ENCODE measurements at regions not wholly inside any gene's neighbourhood (a gene's known extent, or its start where the extent isn't known, plus 50 kb on each side); places are given as distances from the start of the nearest gene placed in this dataset.

GRCh38 chr2:64922482-64923384, 66.5 kb upstream of the SLC1A4 start (continued):
- TF ChIP-seq ZSCAN31 (CRISPR knock-in tag; IDR thresholded peaks at IDR 0.05; ENCODE audit: low read depth) = 0 out of 2 replicates have a peak, but pooled peaks have one; percentile 31
- no peak for TF ChIP-seq GABPA (IDR thresholded peaks at IDR 0.05; ENCODE audit: low read depth, low read length)
- peak; percentile 67 for TF ChIP-seq GABPA (CRISPR knock-in tag; IDR thresholded peaks at IDR 0.05; ENCODE audit: low read depth)
- 0 out of 2 replicates have a peak, but pooled peaks have one; percentile 28 for TF ChIP-seq ZNF792 (CRISPR knock-in tag; IDR thresholded peaks at IDR 0.05)
- TF ChIP-seq ETV6 (CRISPR knock-in tag; conservative IDR thresholded peaks at IDR 0.05) = peak; percentile 28; the same call in 1 of the 2 replicates
- TF ChIP-seq RFX3 (CRISPR knock-in tag; IDR thresholded peaks at IDR 0.05) = no peak
- TF ChIP-seq, protein P1, sequence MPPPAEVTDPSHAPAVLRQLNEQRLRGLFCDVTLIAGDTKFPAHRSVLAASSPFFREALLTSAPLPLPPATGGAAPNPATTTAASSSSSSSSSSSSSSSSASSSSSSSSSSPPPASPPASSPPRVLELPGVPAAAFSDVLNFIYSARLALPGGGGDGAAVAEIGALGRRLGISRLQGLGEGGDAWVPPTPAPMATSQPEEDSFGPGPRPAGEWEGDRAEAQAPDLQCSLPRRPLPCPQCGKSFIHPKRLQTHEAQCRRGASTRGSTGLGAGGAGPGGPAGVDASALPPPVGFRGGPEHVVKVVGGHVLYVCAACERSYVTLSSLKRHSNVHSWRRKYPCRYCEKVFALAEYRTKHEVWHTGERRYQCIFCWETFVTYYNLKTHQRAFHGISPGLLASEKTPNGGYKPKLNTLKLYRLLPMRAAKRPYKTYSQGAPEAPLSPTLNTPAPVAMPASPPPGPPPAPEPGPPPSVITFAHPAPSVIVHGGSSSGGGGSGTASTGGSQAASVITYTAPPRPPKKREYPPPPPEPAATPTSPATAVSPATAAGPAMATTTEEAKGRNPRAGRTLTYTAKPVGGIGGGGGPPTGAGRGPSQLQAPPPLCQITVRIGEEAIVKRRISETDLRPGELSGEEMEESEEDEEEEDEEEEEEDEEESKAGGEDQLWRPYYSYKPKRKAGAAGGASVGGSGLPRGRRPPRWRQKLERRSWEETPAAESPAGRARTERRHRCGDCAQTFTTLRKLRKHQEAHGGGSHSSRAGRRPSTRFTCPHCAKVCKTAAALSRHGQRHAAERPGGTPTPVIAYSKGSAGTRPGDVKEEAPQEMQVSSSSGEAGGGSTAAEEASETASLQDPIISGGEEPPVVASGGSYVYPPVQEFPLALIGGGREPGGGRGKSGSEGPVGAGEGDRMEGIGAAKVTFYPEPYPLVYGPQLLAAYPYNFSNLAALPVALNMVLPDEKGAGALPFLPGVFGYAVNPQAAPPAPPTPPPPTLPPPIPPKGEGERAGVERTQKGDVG (CRISPR knock-in tag; IDR thresholded peaks at IDR 0.05; ENCODE audit: borderline replicate concordance) = no peak
- peak; percentile 60; the same call in 1 of the 2 replicates for TF ChIP-seq ZNF350 (CRISPR knock-in tag; IDR thresholded peaks at IDR 0.05; ENCODE audit: borderline replicate concordance, low read depth)
- peak; percentile 79 for TF ChIP-seq ZGPAT (CRISPR knock-in tag; IDR thresholded peaks at IDR 0.05)
- peak; percentile 68; the same call in 1 of the 2 replicates for TF ChIP-seq ELF1 (CRISPR knock-in tag; IDR thresholded peaks at IDR 0.05)
- peak; percentile 31; the same call in 1 of the 2 replicates for TF ChIP-seq DRAP1 (CRISPR knock-in tag; IDR thresholded peaks at IDR 0.05)
- TF ChIP-seq SRY (CRISPR knock-in tag; IDR thresholded peaks at IDR 0.05) = 0 out of 2 replicates have a peak, but pooled peaks have one; percentile 47
- no peak for TF ChIP-seq SATB2 (CRISPR knock-in tag; IDR thresholded peaks at IDR 0.05)
- TF ChIP-seq BCL6 (CRISPR knock-in tag; IDR thresholded peaks at IDR 0.05) = peak; percentile 64
- TF ChIP-seq YEATS4 (CRISPR knock-in tag; IDR thresholded peaks at IDR 0.05; ENCODE audit: borderline replicate concordance) = 0 out of 2 replicates have a peak, but pooled peaks have one; percentile 7
- no peak for TF ChIP-seq FOXA1 (IDR thresholded peaks at IDR 0.05)
- TF ChIP-seq FOXA1 (CRISPR knock-in tag; IDR thresholded peaks at IDR 0.05) = peak; percentile 31; the same call in 1 of the 2 replicates
- TF ChIP-seq, protein P2, sequence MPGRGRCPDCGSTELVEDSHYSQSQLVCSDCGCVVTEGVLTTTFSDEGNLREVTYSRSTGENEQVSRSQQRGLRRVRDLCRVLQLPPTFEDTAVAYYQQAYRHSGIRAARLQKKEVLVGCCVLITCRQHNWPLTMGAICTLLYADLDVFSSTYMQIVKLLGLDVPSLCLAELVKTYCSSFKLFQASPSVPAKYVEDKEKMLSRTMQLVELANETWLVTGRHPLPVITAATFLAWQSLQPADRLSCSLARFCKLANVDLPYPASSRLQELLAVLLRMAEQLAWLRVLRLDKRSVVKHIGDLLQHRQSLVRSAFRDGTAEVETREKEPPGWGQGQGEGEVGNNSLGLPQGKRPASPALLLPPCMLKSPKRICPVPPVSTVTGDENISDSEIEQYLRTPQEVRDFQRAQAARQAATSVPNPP (CRISPR knock-in tag; IDR thresholded peaks at IDR 0.05) = peak; percentile 82
- TF ChIP-seq TGIF2 (CRISPR knock-in tag; IDR thresholded peaks at IDR 0.05) = no peak
- peak in 1 of 2 experiments; percentile 74; a peak in 1 of 4 replicates for TF ChIP-seq KLF16 (CRISPR knock-in tag; IDR thresholded peaks at IDR 0.05)
- TF ChIP-seq ZNF335 (CRISPR knock-in tag; IDR thresholded peaks at IDR 0.05) = 0 out of 2 replicates have a peak, but pooled peaks have one; percentile 50
- 0 out of 4 replicates have a peak, but pooled peaks of 1 of the 2 experiments have one; percentile 21 for TF ChIP-seq POLR2A (IDR thresholded peaks at IDR 0.05; ENCODE audit: insufficient read depth in 1 of 2, low read depth in 2 of 2, low read length in 2 of 2)
- TF ChIP-seq ZFX (CRISPR knock-in tag; IDR thresholded peaks at IDR 0.05; ENCODE audit: low read depth) = peak; percentile 60
- TF ChIP-seq TBX2 (CRISPR knock-in tag; IDR thresholded peaks at IDR 0.05; ENCODE audit: borderline replicate concordance) = peak; percentile 53; the same call in 1 of the 2 replicates
- peak; percentile 39; the same call in 1 of the 2 replicates for TF ChIP-seq ZNF230 (CRISPR knock-in tag; IDR thresholded peaks at IDR 0.05)
- TF ChIP-seq SP5 (CRISPR knock-in tag; IDR thresholded peaks at IDR 0.05; ENCODE audit: borderline replicate concordance, low read depth) = peak; percentile 20; the same call in 1 of the 2 replicates

Data from HepG2 (cell line).